ENCODE measurements at regions not wholly inside any gene's neighbourhood (a gene's known extent, or its start where the extent isn't known, plus 50 kb on each side); places are given as distances from the start of the nearest gene placed in this dataset.

DNA sequence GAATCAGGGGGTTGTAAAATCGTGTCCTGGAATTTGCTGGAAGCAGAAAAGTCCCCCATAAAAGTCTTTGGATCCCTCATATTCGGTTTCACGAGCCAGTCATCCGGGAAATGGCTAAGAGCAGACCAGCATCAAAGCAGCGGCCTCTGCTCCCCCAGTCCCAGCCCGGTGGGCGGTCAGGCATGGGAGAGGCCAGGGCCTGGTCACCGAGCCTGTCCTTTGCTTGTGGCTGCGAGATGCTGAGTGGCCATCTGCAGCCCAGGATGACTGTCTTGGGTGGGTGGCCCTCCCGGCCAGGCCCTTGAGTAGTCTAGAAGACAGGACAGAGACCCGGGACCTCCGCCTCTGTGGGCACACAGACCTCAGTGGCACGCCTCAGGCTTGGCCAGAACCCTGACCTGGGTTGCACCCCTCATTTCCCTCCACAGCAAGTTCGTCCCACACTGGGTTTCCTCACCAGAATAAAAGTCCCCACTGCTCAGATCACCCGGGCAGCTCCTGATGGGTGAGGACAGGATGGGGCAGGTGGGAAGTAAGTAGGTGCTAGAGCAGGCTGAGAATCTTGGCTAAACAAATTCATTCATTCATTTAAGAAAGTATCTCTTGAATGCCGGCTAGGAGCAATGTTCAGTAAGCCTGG is 172.1 kb downstream of the BMP7 start:
- Histone ChIP-seq H3K27me3 (no peaks in the 10 kb centered on the region), H3K4me1 (no peaks in the 10 kb centered on the region), H3K36me3 (no peaks in the 10 kb centered on the region), H3K27ac (no peak overlapping the region), H3K4me3 (no peak overlapping the region), H3K9me3 (no peaks in the 10 kb centered on the region)
- ATAC-seq = no peak
- DNase-seq = no peak
- intact Hi-C loops (cut with DNase I) = no loop called here
- no peak for TF ChIP-seq CTCF (IDR thresholded peaks at IDR 0.05)

- Histone ChIP-seq H3K27me3 (no peaks in the 10 kb centered on the region), H3K36me3 (no peaks in the 10 kb centered on the region), H3K4me3 (no peak overlapping the region), H3K9me3 (no peaks in the 10 kb centered on the region), H3K4me1 (no peaks in the 10 kb centered on the region), H3K27ac (no peak overlapping the region)
- ATAC-seq (no peak), DNase-seq (no peak)
- intact Hi-C loops (cut with DNase I) = no loop called here
- TF ChIP-seq CTCF (IDR thresholded peaks at IDR 0.05) = no peak
Observed at GRCh38 chr20:57094991-57095390, 171.4 kb downstream of the BMP7 start.

GRCh38 chr20:57095426-57095825 is 171.0 kb downstream of the BMP7 start:
- Histone ChIP-seq H3K9me3 (no peaks in the 10 kb centered on the region), H3K4me1 (no peaks in the 10 kb centered on the region), H3K27me3 (no peaks in the 10 kb centered on the region), H3K27ac (no peak overlapping the region), H3K36me3 (no peaks in the 10 kb centered on the region), H3K4me3 (no peak overlapping the region)
- intact Hi-C loops (cut with DNase I) = no loop called here
- ATAC-seq (no peak), DNase-seq (no peak)
- no peak for TF ChIP-seq CTCF (IDR thresholded peaks at IDR 0.05)

DNA sequence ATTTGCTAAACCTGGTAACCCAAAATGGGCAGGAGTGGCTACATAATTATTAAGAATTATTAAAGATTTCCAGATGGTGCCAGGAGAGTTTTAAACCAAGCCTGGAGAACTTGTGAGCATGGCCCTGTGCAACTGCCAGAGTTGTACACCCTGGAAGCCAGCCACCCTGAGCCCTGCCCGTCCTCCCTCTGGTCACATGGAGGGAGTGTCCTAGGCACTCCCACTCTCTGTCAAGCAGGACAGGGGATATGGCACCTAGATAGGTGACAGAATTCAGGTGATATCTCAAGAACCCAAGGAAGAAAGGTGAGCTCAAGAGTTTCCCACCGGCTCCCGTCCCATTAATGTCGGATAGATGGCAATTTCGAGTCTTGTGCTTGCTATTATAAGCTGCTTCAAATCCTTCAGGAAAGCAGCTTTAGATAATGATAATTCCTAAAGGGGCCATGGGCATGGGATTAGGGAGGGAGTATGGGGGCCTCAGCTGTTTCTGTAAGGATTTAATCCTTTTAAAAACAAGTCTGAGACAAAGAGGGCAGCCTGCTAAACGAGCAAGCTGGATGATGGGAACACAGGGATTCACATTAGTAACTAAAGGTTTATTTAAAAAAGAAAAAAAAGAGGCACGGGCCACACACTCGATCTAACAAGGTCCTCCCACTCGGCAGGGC is 169.1 kb downstream of the BMP7 start:
- Histone ChIP-seq H3K4me3 (no peak overlapping the region), H3K9me3 (no peaks in the 10 kb centered on the region), H3K4me1 (no peaks in the 10 kb centered on the region), H3K27me3 (no peaks in the 10 kb centered on the region), H3K36me3 (no peaks in the 10 kb centered on the region), H3K27ac (no peak overlapping the region)
- intact Hi-C loops (cut with DNase I) = no loop called here
- no peak for ATAC-seq
- no peak for TF ChIP-seq CTCF (IDR thresholded peaks at IDR 0.05)
- no peak for DNase-seq

DNA sequence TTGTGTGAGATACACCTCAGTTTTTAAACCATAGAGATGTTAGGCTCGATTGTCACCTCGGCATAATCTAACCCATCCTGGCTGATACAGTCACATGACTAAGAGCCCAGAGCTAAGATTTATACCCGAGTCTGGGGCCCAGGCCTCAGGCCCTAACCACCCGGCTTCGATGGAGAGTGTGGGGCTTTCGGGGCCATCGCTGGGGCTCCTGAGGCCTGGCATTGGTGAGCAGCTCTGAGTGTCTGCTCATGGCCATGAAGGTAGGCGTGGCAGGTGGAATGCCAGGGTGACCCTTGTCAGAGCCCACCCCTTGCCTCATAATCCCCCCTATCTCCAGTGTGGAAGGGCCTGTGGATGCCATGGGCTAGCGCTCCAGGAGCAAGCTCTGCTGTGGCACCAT is 164.3 kb downstream of the BMP7 start:
- Histone ChIP-seq H3K9me3 (no peaks in the 10 kb centered on the region), H3K27me3 (no peaks in the 10 kb centered on the region), H3K27ac (no peak overlapping the region), H3K4me1 (no peaks in the 10 kb centered on the region), H3K4me3 (no peak overlapping the region), H3K36me3 (no peaks in the 10 kb centered on the region)
- intact Hi-C loops (cut with DNase I) = no loop called here
- DNase-seq = no peak
- ATAC-seq = no peak
- TF ChIP-seq CTCF (IDR thresholded peaks at IDR 0.05) = no peak

Data from upper lobe of right lung (tissue), 1 donor.